DMS 273 (cell line): ENCODE measurements at regions not wholly inside any gene's neighbourhood (a gene's known extent, or its start where the extent isn't known, plus 50 kb on each side); places are given as distances from the start of the nearest gene placed in this dataset.
"Not testable (repeated sequence)": the region's sequence is repeated elsewhere in the genome, so short reads cannot be mapped to it uniquely, and the experiment has no call there.

Experiments used
- DNase-seq: peaks from one replicate; lab custom pipeline; 2025; ENCODE audit not compliant: unreplicated experiment; lab: John Stamatoyannopoulos, UW

DNA sequence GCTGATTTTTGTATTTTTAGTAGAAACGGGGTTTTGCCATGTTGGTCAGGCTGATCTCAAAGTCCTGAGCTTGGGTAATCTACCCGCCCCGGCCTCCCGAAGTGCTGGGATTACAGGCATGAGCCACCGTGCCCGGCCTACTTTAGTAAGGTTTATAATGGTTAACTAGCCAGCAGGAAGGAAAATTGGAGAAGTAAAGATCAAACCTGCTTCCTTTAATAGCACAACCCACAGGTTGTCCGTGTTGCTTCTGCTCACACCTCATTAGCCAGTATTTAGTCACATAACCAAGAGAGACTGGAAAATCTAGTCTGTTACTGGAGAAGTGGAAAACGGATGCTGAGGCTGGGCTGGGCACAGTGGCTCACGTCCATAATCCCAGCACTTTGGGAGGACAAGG lies 51.9 kb upstream of the TBL1XR1 start:
- DNase-seq, result no peak

DNA sequence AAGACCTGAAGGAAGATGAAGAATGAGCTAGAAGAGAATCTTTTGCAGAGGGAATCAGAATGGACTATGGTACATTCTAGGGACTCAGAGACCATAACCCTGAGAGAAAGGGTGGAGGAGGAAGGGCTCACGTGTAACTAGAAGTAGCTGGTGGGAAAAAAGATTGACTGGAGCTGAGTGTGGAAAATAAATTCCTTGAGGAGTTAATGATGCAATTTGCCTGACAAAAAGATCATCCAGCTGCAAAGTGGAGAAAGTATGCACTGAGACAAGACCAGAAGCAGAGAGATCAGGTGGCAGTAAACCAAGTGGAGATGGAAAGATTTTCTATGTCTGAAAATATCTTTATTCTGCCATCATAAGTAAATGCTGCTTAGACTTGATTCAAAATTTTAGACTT lies 52.9 kb upstream of the TBL1XR1 start:
- no peak for DNase-seq

DNA sequence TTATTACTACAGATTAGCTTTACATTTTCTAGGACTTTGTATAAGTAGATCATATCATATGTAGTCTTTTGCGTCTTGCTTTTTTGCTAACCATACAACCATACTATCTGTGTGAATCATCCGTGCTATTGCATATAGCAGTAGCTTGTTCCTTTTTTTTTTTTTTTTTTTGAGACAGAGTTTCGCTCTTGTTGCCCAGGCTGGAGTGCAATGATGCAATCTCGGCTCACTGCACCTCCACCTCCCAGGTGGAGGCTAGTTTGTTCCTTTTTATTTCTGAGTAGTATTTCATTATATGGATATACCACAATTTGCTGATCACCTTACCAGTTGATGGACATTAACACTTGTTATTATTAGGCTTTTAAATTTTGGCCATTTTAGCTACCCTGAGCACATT lies 54.5 kb upstream of the TBL1XR1 start:
- no peak for DNase-seq

DNA sequence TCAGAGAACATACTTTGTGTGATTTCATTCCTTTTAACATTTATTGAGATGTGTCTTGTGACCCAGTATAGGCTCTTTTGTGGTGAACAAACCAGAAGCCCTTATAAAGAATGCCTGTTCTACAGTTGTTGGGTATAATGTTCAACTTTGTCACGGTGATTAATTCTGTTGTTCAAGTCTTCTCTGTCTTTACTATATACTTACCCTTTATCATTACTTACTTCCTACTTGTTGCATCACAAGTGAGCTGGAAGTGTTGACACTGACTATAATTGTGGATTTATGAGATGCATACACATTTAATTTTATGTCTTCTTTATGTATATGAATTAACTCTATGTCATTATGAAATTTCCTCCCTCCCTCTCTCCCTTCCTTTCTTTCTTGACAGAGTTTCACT lies 59.7 kb upstream of the TBL1XR1 start:
- no peak for DNase-seq

DNA sequence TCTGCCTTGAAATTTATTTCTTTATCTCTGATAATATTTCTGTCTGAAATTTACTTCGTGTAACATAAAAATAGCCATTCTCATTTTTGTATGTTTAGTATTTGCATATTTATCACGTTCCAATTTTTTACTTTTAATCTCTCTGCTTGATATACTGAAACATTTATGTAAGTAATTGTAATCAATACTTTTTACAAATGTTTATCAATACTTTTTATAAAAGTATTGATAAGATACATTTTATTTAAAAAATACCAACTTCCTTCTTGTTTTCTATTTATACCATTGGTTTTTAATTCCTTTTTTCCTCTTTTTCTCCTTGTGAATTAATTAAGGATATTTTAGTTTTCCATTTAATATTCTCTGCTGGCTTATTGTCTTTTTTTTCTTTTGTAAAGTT lies 60.3 kb upstream of the TBL1XR1 start:
- DNase-seq, result no peak

DNA sequence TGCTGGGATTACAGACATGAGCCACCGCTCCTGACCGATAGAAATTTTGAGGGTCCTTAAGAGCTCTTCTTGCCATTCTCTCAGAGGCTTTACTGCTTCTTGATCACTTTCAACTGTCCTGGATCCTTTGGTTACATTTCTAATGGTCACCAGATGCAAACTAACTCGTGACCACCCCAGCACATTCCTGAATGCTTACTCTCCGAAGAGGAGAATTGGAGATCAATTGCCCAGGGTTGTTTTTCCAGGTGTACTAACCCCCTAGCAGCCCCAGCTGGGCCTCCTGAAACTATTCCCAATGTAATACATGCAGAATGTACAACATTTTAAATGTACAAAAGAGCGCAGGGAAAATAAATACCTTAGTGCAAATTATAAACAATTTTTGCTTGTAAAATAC lies 65.1 kb upstream of the TBL1XR1 start:
- no peak for DNase-seq

DNA sequence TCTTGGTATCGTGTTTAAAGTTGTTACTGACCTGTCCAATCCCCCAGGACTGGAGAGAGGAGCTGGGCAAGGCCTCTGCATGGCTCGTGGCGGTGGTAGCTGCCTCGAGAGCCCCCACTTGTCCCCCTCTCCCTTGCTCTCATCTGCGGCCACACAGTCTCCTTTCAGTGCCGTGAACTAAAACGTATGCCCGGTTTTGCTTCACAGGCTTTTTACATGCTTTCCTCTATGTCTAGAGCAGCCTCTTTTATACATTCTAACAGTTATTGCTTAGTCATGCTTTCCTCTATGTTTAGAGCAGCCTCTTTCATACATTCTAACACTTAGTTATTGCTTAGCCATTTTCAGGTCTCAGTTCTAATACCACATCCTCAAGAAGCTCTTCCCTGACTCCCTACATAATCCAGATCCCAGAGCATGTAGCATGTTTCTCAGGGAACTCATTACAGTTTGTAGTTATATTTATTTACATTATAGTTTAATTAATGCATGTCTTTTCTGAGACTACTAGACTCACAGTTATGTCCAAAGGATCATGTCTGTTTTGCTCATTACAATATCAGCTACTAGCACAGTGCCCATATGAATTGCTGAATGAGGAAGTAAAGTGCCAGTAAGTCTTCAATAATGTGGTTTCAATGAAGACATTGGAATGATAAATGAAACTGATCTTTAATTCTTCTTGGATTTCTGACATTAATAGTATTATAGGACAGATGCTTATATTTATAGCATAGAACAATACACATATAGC lies 66.5 kb upstream of the TBL1XR1 start:
- no peak for DNase-seq

DNA sequence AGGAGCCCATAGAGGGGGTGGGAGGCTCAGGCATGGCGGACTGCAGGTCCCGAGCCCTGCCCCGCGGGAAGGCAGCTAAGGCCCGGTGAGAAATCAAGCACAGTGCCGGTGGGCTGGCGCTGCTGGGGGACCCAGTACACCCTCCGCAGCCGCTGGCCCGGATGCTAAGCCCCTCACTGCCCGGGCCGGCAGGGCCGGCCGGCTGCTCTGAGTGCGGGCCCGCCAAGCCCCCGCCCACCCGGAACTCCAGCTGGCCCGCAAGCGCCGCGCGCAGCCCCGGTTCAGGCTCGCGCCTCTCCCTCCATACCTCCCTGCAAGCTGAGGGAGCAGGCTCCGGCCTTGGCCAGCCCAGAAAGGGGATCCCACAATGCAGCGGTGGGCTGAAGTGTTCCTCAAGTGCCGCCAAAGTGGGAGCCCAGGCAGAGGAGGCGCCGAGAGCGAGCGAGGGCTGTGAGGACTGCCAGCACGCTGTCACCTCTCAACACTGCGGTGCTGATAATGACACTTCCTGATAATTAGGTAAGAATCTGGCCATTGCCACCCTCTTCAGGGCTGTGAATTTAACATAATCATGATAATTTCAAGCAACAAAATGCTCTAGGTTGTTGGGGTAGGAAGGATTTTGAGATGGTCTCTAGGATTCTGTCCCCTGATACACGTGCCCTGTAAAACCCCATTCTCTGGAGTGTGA lies 74.7 kb upstream of the TBL1XR1 start:
- DNase-seq, result not testable (repeated sequence)

DNA sequence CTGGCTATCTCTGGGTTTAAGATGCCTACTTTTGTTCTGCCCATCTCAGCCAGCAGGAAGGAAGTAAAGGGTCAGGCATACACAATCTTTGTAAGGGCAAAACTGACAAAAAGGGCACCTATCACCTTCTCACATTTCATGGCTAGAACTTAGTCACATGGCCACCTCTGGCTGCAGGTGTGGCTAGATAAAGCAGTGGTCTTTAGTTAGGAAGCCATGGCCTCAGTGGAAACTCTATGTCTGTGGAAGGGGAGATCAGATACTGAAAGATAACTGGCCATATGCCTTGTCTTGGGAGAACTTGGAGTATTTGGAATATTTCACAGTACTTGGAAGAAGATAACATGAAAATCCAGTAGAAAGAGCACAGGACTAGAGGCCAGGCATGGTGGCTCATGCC lies 80.7 kb upstream of the TBL1XR1 start:
- DNase-seq, result no peak

DNA sequence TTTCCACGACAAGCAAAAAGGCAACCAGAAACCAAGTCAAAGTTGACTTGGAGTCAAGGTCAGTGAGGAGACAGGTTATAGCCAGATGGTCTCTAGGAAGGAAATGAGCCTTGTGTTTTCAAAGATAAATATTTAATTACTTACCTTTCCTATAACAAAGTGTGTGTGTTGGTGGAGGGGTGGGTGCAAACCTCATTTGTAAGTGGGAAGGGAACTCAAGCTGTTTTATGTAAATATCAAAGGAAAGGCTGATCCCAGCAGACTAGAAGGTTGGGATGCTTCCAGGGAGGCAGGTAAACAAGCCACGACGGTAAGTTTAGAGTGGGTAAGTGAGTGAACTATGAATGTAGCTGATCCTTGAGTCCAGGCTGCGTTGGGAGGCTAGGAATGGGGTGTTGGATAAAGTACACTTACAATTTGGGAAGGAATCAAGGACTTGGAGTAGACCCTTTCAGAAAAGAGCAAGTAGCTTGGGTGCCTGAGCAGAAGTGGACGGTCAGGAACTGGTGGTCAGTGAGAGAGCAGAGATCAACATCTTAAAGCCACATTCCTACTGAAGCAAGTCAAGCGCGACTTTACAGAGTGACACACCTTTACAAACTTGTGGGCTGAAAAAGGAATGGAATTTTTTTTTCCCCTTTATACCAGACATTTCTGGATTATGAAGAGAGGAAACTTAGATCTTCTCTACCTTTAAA lies 82.0 kb upstream of the TBL1XR1 start:
- DNase-seq, result peak; percentile 41

DNA sequence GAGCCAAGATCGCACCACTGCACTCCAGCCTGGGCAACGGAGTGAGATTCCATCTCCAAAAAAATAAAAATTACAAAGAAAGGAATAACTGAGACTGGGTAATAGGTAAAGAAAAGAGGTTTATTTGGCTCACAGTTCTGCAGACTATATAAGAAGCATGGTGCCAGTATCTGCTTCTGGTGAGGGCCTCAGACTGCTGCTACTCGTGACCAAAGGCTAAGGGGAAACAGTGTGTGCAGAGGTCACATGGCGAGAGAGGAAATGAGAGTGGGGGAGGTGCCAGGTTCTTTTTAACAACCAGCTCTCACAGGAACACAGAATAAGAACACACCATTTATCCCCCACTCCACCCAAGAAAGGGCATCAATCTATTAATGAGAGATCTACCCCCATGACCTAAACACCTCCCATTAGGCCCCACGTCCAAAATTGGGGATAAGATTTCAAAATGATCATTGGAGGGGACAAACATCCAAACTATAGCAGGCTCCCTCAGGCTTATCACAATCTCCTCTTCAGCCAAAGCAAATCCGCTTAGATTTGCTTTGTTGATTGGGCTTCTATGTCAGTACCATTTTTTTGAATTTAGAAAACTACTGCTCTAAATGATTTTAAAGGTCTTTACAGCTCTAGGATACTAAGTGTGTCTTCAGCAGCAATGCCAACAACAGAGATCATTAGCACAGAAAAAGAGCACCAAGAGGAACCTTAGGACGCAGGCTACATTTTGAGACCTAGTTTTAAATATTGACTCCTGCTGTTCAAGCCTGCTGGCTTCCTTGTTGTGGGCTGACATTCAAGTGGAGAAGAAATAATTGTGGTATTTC lies 84.2 kb upstream of the TBL1XR1 start:
- DNase-seq, result no peak

DNA sequence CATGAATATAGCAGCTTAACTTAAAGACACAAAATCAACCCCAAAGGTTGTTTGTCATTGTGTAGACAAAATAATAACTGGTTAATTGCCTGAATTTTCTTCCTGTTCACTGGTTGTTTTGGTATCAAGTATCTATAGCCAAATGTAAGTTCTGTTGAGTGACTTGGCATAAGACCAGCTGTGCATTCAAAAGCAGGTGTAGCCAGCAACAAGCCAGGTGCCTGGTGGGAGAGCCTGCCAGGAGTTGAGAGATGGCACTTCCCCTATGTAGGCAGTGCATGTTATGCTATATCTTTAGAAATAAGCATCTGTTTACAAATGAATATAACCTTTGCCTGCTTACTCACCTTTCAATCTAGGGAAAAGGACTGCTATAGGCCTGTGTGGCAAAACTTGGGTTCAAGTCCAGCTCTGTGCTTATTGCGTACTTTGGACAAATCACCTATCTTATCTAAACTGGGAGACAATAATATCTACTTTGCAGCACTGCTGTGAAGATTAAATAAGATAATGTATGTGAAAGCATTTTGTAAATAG lies 84.9 kb upstream of the TBL1XR1 start:
- peak; percentile 66 for DNase-seq

DNA sequence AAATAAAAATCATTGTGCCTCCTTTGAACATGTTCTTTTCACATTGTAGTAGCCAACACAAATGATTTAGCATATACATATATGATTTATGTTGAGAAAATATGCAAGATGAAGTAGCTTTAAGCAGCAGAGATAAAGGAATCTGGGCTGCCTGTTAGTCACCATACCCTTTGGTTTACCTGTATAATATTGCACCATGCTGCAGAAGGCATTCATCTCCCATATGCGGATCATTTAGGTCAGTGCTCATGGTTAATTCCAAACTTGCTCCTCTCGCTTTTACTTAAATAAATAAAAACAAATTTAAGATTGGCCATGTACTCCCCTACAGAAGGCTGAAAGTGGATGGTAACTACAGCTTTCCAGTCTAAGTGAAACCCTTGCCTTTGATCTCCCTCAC lies 86.7 kb upstream of the TBL1XR1 start:
- DNase-seq, result no peak

DNA sequence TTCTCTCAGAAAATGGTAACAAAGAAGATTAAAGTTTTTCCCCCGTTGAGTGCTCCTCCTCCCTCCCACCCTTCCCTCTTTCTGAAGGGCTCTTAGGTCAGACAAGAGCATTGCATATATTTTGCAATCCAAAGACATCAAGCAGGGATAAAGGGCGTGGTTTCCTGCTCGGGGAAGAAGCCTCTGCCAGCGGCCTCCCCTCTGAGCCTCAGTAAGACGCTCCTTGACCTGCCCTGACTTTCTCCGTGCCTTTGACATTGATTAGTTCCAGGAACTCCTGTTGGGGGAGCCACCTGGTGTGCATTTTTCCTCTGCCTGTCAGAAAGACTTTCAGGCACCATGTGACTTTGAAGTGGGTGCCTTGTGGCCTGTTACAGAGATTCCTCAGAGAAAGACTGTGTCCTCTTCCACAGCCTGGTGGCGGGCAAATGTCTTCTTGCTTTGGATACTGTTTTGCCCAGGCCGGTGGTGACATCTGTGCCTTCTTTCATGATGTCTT lies 87.2 kb upstream of the TBL1XR1 start:
- peak; percentile 70 for DNase-seq

DNA sequence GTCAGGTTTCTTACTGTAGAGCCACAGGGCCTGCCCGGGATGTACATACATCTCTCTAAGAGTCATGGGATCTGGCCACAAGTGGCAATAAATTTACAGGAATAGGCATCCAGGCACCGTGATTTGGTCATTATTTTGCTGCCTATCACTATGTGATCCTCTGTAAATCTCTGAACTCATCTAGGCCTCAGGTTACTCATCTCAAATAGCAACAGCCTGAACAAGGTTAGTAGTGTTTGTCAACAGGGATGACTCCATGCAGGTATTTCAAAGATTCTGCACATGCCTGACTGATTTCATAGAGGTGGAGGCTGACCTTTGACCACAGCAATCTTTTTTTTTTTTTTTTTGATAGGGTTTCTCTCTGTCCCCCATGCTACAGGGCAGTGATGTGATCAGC lies 88.8 kb upstream of the TBL1XR1 start:
- DNase-seq, result no peak

DNA sequence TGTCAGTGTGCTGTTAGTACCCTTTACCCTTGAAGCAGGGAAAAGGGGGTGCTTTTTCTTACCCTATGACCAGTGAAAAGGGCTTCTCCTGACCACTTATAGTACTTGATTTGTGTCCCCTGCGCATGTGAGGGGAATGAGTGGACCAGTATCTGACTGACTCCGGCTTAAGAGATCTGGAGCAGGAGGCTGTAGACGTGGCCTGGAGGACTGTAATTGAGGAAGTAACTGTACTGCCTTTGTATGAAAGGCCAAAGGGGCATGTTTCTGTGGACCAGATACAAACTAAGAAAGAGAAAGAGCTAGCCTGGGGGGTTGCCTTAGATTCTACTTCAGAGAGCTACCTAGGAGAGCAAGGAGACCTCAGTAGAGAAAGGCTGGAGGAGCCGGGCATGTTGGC lies 89.9 kb upstream of the TBL1XR1 start:
- DNase-seq, result no peak

DNA sequence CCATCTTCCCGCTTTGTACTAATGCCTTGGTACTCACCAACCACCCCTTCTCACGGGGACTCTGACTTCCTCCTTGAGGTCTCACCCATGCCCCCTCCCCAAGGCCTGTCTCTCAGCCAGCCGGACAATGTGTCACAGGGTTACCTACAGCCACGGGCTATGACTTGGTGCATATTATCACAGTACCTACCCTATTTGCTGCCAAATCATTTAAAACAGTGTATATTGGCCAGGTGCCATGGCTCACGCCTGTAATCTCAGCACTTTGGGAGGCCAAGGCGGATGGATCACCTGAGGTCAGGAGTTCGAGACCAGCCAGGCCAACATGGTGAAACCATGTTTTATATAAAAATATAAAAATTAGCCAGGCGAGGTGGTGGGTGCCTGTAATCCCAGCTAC lies 93.4 kb upstream of the TBL1XR1 start:
- DNase-seq, result no peak

DNA sequence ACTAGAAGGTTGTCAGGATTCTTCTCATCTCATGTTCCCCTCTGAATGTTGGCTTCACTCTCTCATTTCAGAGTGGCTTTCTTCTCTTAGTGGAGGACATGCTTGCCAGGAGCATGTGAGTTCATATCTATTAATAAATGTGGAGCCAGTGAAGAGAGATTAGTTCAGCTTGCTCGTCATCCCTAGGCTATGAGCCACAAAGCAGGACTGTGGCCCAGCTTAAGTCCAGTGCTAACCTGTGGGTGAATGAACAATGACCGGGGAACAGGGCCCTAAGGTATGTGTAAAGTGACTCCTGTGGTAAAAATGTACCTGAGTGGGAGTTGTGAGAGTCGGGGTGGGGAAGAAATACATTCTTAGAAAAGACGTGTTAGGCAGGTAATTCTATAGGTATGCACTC lies 96.9 kb upstream of the TBL1XR1 start:
- DNase-seq, result no peak

DNA sequence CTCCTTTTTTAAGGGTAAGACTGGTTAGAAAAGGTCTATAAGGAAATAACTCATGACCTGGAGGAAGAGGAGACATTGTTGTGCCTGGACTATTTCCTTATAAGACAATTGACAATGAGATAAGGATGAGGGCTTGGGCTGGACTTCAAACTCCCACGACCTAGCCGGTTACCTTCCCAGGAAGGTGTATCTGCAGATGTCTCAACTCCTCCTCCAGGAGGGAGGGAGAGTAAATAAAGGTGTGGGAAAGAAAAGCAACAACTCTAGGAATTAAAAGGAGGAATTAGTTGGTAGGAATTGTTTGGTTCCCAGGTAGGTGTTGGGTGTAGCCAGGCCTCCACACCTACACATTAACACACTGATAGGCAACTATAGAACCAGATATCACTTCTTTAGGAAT lies 97.8 kb upstream of the TBL1XR1 start:
- no peak for DNase-seq

DNA sequence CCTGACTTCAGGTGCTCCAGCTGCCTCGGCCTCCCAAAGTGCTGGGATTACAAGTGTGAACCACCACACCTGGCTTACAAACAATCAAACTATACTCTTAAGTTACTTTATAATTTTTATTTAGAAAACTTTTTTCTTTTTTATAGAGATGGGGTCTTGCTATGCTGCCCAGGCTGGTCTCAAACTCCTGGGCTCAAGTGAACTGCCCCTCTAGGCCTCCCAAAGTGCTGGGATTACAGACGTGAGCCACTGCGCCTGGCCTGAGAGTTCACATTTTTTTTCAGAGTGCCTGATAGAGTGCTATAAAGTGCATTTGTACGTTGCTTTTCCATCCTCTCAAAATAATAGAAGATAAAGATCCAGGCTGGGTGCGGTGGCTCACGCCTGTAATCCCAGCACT lies 102.0 kb upstream of the TBL1XR1 start:
- DNase-seq, result no peak
